ENCODE measurements at regions not wholly inside any gene's neighbourhood (a gene's known extent, or its start where the extent isn't known, plus 50 kb on each side); places are given as distances from the start of the nearest gene placed in this dataset.
"Not testable (repeated sequence)": the region's sequence is repeated elsewhere in the genome, so short reads cannot be mapped to it uniquely, and the experiment has no call there.

GRCh38 chr3:174336784-174337183 is 522.4 kb upstream of the NAALADL2 start:
- no peak for FAIRE-seq

GRCh38 chr3:174337227-174337626 is 521.9 kb upstream of the NAALADL2 start:
- FAIRE-seq, result no peak

DNA sequence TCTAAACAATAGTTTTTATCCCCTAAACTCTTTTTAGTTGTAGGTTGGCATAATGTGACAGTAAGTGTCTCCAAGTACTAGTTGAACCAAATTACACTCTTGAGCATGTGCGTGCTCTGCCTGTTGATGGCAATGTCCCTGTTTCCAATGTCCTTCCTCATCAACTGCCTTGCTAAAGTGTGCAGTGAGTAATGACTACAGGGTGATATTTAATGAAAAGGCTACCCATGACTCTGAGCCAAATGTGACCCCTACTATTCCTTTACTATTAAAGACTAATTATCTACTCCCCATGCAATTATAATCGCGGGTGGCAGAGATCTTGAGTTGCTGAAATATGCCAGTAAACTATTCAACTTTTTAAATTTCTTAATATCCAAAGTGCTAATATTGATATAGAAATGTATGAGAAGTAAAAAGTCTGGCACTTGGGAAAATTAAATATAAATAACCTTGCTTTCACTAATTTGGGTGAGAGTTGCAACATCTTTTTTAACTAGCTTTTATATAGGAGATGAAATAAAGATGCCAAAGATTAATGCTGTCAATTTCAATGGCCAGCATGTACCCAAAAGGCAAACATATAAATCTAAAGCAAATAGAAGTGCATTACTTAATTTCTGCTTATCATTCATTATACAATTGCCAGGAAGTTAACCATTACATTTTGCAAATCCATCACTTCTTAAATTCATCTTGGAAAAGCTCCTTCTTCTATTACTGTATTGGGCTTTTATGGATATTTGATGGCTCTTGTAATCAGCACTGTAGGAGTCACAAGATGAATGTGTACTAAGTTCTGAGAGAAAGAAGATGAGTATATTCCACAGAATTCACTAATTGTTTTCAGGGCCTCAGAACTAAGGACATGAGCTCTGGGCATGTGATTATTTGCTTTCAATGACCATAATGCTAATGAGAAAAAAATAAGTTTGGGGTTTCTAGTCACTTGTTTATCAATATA is 518.2 kb upstream of the NAALADL2 start:
- no peak for FAIRE-seq

DNA sequence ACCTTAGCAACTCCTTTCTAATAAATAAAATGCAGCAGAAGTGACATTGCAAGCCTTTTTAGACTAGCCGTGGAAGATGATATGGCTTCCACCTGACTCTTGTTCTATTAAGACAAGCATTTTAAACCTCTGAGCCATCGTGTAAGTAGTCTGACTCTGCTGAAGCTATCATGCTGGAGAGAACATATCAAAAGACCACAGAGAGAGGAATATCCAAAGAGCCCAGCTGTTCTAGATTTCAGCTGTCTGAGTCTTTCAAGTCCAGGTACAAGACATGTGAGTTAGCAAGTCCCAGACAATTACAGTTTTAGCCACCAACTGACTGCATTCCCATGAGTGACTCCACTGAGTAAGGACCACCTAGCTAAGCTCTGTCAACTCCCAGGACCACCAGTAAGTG is 517.0 kb upstream of the NAALADL2 start:
- no peak for FAIRE-seq

GRCh38 chr3:174342941-174343501 is 516.1 kb upstream of the NAALADL2 start:
- no peak for FAIRE-seq

- no peak for FAIRE-seq
Measured at GRCh38 chr3:174346141-174346540, 513.0 kb upstream of the NAALADL2 start.

- FAIRE-seq, result no peak
Measured at GRCh38 chr3:174346571-174346970, 512.6 kb upstream of the NAALADL2 start.

DNA sequence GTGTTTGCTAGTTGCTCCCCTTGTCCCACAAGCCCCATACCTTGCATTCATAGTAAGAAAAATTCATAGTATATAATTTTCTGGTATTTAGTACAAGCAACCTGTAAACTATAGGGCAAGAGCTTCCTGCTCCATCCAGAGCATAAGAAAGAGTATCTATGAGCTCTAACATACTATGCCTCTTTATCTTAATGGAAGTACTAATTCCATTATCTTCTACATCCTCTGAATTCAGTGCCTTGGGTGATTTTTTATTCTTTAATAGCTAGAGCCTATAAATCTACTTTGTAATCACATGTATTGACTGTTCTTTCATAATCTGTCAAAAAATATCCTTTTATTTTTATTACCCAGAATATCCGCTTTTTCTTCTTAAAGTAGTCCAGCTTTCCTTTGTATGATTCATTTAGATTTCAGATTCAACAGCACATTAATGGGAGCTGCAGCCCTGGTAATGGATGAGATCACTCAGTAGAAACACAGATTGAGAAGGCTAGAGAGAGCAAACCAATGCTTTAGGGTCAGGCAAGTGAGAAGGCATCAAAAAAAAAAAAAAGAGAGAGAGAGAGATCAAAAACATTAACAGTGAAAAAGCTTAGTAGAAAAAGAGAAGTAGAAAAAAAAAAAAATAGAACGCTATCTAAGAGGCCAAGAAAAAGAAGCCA is 511.5 kb upstream of the NAALADL2 start:
- no peak for FAIRE-seq

GRCh38 chr3:174352227-174352626 is 506.9 kb upstream of the NAALADL2 start:
- FAIRE-seq, result no peak

GRCh38 chr3:174355505-174355904 is 503.6 kb upstream of the NAALADL2 start:
- FAIRE-seq, result no peak

GRCh38 chr3:174356596-174356995 is 502.5 kb upstream of the NAALADL2 start:
- no peak for FAIRE-seq

- FAIRE-seq, result no peak
Measured at GRCh38 chr3:174358252-174358651, 500.9 kb upstream of the NAALADL2 start.

GRCh38 chr3:174362556-174362955 is 496.6 kb upstream of the NAALADL2 start:
- FAIRE-seq, result no peak

- no peak for FAIRE-seq
Measured at GRCh38 chr3:174363256-174363655, 495.9 kb upstream of the NAALADL2 start.

DNA sequence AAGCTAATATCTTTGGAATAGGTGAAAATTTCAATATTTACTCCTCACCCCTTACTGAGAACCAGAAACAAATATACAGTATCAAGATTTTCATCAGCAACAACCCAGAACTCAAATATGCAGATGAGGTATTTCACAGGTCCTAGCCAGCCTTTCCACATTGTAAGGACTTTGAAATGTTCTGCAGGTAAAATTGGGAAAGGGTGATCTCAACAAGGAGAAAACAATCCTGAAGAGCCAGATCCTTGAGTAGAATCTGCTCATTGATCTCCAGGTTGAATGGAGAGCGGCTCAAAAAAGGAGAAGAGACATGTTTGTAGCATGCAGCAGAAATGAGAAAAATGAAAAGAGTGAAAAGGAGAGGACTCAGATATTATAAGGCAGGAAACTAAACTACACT is 493.3 kb upstream of the NAALADL2 start:
- no peak for FAIRE-seq

- FAIRE-seq, result not testable (repeated sequence)
Measured at GRCh38 chr3:174366904-174367303, 492.2 kb upstream of the NAALADL2 start.

DNA sequence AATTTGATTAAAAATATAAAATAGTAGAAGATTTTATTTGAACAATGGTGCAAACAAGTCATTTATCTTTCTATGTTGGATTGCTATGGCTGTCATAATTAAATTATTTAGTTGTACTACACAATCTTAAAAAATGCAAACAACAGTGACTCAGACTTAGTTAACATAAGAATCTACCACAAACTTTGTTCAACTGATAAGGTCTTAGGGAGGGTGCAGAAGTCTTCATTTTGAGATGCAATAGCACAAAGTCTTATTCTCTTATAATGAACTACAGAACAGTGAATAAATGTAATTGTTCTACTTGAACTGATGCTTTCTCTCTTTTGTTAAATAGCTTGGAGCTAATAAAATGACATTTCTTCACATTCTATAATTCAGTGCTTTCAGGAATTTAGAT is 482.8 kb upstream of the NAALADL2 start:
- no peak for FAIRE-seq

- no peak for FAIRE-seq
Measured at GRCh38 chr3:174377096-174377495, 482.0 kb upstream of the NAALADL2 start.

GRCh38 chr3:174377684-174378083 is 481.4 kb upstream of the NAALADL2 start:
- no peak for FAIRE-seq

- FAIRE-seq, result no peak
Measured at GRCh38 chr3:174382878-174383277, 476.3 kb upstream of the NAALADL2 start.

GRCh38 chr3:174387736-174388135 is 471.4 kb upstream of the NAALADL2 start:
- FAIRE-seq, result no peak

DNA sequence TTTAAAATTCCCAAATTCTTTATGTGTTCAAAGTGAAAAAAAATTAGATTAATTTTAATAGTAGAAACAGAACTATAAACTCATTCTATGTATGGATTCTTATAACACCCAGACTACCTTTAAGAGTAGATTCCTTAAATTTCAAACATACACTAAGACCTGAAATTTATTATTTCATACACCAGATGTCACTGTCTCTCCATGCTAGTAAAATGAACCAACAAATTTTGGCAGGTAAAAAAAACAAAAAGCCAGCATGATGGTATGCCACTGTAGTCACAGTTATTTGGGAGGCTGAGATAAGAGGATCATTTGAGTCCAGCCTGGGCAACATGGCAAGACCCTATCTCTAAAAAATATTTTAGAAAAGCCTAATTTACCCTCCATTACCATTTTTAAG is 461.3 kb upstream of the NAALADL2 start:
- peak; percentile 91 for FAIRE-seq

DNA sequence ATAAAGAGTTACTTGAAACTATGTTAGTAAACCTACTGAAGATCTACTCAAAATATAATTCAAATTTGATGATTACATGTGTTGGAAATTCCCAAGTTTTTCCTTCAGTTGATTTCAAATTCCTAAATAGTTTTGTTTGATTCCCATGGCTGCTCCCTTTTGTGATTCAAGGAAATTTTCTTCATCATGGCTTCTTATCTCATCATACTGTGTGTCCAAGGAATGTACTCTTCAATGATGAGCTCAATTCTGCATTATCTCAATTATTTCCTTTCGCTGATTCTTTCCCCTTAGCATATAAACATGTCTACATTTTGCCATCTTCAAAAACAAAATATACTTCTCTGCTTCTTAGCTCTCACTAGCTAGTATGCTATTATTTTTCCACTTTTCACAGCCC is 460.4 kb upstream of the NAALADL2 start:
- FAIRE-seq, result no peak

DNA sequence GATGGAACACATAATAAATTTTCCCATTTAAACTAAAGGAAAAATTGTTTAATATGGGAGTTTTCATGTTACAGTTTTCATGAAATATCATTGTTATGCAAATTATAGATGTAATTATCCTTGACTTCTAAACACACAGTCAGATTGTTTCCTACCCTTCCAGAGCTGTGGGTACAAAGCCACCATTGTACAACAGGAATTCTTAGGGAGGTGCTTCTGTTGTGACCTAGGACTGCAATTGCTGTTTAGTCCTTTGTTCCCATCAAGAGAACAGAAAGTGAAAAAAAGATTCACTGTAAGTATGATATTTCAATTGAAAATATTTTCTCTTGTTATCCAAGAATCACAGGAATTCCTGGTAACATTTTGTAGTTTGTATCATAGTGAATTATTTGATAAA is 455.3 kb upstream of the NAALADL2 start:
- no peak for FAIRE-seq
